A673 (cell line): ENCODE measurements at regions not wholly inside any gene's neighbourhood (a gene's known extent, or its start where the extent isn't known, plus 50 kb on each side); places are given as distances from the start of the nearest gene placed in this dataset.

Experiments
- BruUV-seq: library from RNA; stranded (reverse); fragments of 400-500 nt; replicated peaks from 2 replicates; lab custom pipeline; 2021; lab: Mats Ljungman, UMichigan
- CTCF ChIA-PET: fragments of 300-600 bp; sonication (Branson Sonifier 250); formaldehyde crosslinking; loops from one replicate; lab custom pipeline; 2022; ENCODE audit warnings: antibody characterized with exemption; lab: Charles Lee
- POLR2A ChIA-PET: fragments of 300-600 bp; sonication (Branson Sonifier 250); formaldehyde crosslinking; loops from one replicate; lab custom pipeline; 2022; ENCODE audit warnings: antibody characterized with exemption; ENCODE audit not compliant: low non-redundant PET; lab: Charles Lee
- DNase-seq: peaks from one replicate; pipeline ENCODE4 v3.0.0-alpha.2; 2015; ENCODE audit warnings: low spot score
- H3K27ac ChIP-seq: fragments of 200-600 bp; sonication (generic); 2 replicates; pipeline ENCODE4 v1.5.1; 2016; ENCODE audit warnings: mixed run types, low read depth, mild to moderate bottlenecking, mixed read lengths, antibody characterized with exemption, low read length; ENCODE audit not compliant: poor library complexity, severe bottlenecking
- H3K27me3 ChIP-seq: fragments of 200-600 bp; sonication (generic); replicated peaks from 2 replicates; pipeline ENCODE4 v1.6.1; 2017; ENCODE audit warnings: mixed run types, low read depth, mild to moderate bottlenecking, mixed read lengths, antibody characterized with exemption, low read length; ENCODE audit not compliant: insufficient read depth, poor library complexity
- H3K36me3 ChIP-seq: fragments of 200-600 bp; sonication (generic); 2 replicates; pipeline ENCODE4 v1.6.1; 2016; ENCODE audit warnings: mixed run types, mild to moderate bottlenecking, mixed read lengths, antibody characterized with exemption, low read length; ENCODE audit not compliant: insufficient read depth, poor library complexity, severe bottlenecking
- H3K4me1 ChIP-seq: fragments of 200-600 bp; sonication (generic); 2 replicates; pipeline ENCODE4 v1.6.1; 2017; ENCODE audit warnings: mixed run types, mild to moderate bottlenecking, mixed read lengths, antibody characterized with exemption, low read length; ENCODE audit not compliant: insufficient read depth, poor library complexity, severe bottlenecking
- H3K4me3 ChIP-seq: fragments of 200-600 bp; sonication (generic); 2 replicates; pipeline ENCODE4 v1.5.1; 2016; ENCODE audit warnings: low read depth, mixed run types, mild to moderate bottlenecking, mixed read lengths, low read length; ENCODE audit not compliant: poor library complexity, severe bottlenecking
- H3K9me3 ChIP-seq: fragments of 200-600 bp; sonication (generic); 2 replicates; pipeline ENCODE4 v1.6.1; 2016; ENCODE audit warnings: mixed run types, low read depth, mild to moderate bottlenecking, mixed read lengths, antibody characterized with exemption, low read length; ENCODE audit not compliant: poor library complexity, severe bottlenecking
- CTCF ChIP-seq: fragments of 300-800, 200-600 bp; sonication (generic); conservative IDR thresholded peaks from 2 replicates; pipeline ENCODE4 v1.5.1; 2017; ENCODE audit warnings: low read depth, mild to moderate bottlenecking, antibody characterized with exemption, low read length, moderate library complexity, mixed read lengths
- EZH2 ChIP-seq: fragments of 200-600 bp; sonication (generic); IDR thresholded peaks from 2 replicates; pipeline ENCODE4 v1.6.1; 2017; ENCODE audit warnings: borderline replicate concordance, low read depth, mild to moderate bottlenecking, mixed read lengths, antibody characterized with exemption, low read length; ENCODE audit not compliant: poor library complexity, severe bottlenecking
- intact Hi-C: fragments of 100-400 bp; cut with micrococcal nuclease; formaldehyde crosslinking; loops from one replicate; pipeline ENCODE4 v1.10.0; 2022; ENCODE audit not compliant: unreplicated experiment

- H3K9me3 ChIP-seq: no peaks in the 10 kb centered on the region
- intact Hi-C loops: no loop called here
- H3K4me3 ChIP-seq: no peak overlapping the region
- no peaks in the 10 kb centered on the region for H3K4me1 ChIP-seq
- no TSS peak for BruUV-seq
- H3K36me3 ChIP-seq: no peaks in the 10 kb centered on the region
- POLR2A ChIA-PET: no interaction called here
- DNase-seq: no peak
- H3K27ac ChIP-seq: no peak overlapping the region
- CTCF ChIA-PET: no interaction called here
- TF ChIP-seq CTCF (no peak), EZH2 (no peak)
- H3K27me3 ChIP-seq: no peaks in the 10 kb centered on the region
Observed at GRCh38 chr2:76641506-76641905, 880.7 kb downstream of the LRRTM4 start.

- CTCF ChIA-PET: no interaction called here
- intact Hi-C loops: no loop called here
- BruUV-seq: no TSS peak
Observed at GRCh38 chr2:76640905-76641304, 881.3 kb downstream of the LRRTM4 start.

DNA sequence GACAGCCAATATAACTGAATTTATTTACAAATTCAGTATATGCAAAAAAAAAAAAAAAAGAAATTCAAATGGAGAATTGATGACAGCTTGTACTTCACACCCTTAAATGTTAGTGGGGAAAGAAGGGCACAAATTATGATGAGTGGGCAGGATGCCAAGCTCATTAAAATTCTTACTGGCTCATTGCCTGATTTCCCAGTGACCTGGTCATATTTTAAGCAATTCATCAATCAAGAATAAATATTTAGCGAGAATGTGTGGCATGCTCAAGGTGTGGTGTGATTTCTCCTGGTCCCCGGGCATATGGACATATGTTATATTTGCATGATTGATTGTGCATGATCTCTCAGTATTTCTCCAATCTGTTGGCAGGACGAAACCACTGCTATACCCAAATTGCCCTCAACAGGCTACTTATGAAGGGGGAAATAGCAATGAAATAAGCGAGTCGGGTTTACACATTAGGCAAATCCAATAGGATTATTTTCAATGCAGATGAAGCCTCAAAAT, 883.0 kb downstream of the LRRTM4 start:
- Histone ChIP-seq H3K27ac (no peak overlapping the region), H3K27me3 (no peaks in the 10 kb centered on the region), H3K4me3 (no peak overlapping the region), H3K9me3 (no peaks in the 10 kb centered on the region), H3K36me3 (no peaks in the 10 kb centered on the region), H3K4me1 (no peaks in the 10 kb centered on the region)
- intact Hi-C loops: no loop called here
- no peak for TF ChIP-seq CTCF
- no peak for TF ChIP-seq EZH2
- POLR2A ChIA-PET: no interaction called here
- CTCF ChIA-PET: no interaction called here
- BruUV-seq: no TSS peak
- DNase-seq: no peak

More at GRCh38 chr2:76640905-76641304, 881.3 kb downstream of the LRRTM4 start:
- Histone ChIP-seq H3K36me3 (no peaks in the 10 kb centered on the region), H3K9me3 (no peaks in the 10 kb centered on the region), H3K27me3 (no peaks in the 10 kb centered on the region), H3K27ac (no peak overlapping the region), H3K4me3 (no peak overlapping the region), H3K4me1 (no peaks in the 10 kb centered on the region)
- TF ChIP-seq CTCF: no peak
- no peak for TF ChIP-seq EZH2
- POLR2A ChIA-PET: no interaction called here
- DNase-seq: no peak
